GM18909 (cell line): ENCODE measurements at regions not wholly inside any gene's neighbourhood (a gene's known extent, or its start where the extent isn't known, plus 50 kb on each side); places are given as distances from the start of the nearest gene placed in this dataset.
A peak's percentile ranks its signal among the peaks of the same experiment; 100 is the strongest.
"Not testable (repeated sequence)": the region's sequence is repeated elsewhere in the genome, so short reads cannot be mapped to it uniquely, and the experiment has no call there.

Experiments used
- ATAC-seq: cut with Tn5 transposase; IDR thresholded peaks from one replicate; pipeline ENCODE4 v1.9.1; 2021; ENCODE audit warnings: mild to moderate bottlenecking; ENCODE audit not compliant: unreplicated experiment, poor library complexity

GRCh38 chr2:145910416-145910815 is 1390.5 kb upstream of the ZEB2 start:
- ATAC-seq: peak; percentile 60

GRCh38 chr2:145909766-145910165 is 1389.8 kb upstream of the ZEB2 start:
- ATAC-seq: no peak

GRCh38 chr2:145909175-145909755 is 1389.3 kb upstream of the ZEB2 start:
- no peak for ATAC-seq

- no peak for ATAC-seq
Measured at GRCh38 chr2:145906354-145906753, 1386.4 kb upstream of the ZEB2 start.

- ATAC-seq: no peak
Measured at GRCh38 chr2:145905371-145905770, 1385.5 kb upstream of the ZEB2 start.

GRCh38 chr2:145897151-145897550 is 1377.2 kb upstream of the ZEB2 start:
- ATAC-seq: no peak

GRCh38 chr2:145887915-145888314 is 1368.0 kb upstream of the ZEB2 start:
- ATAC-seq: no peak

GRCh38 chr2:145880997-145881396 is 1361.1 kb upstream of the ZEB2 start:
- ATAC-seq: not testable (repeated sequence)

- ATAC-seq: no peak
Measured at GRCh38 chr2:145875016-145875415, 1355.1 kb upstream of the ZEB2 start.

GRCh38 chr2:145874466-145874865 is 1354.5 kb upstream of the ZEB2 start:
- ATAC-seq: no peak

- no peak for ATAC-seq
Measured at GRCh38 chr2:145864501-145864900, 1344.6 kb upstream of the ZEB2 start.

GRCh38 chr2:145861940-145862339 is 1342.0 kb upstream of the ZEB2 start:
- no peak for ATAC-seq

GRCh38 chr2:145860083-145860482 is 1340.2 kb upstream of the ZEB2 start:
- no peak for ATAC-seq

GRCh38 chr2:145855142-145855541 is 1335.2 kb upstream of the ZEB2 start:
- ATAC-seq: no peak

- ATAC-seq: no peak
Measured at GRCh38 chr2:145854039-145854755, 1334.3 kb upstream of the ZEB2 start.

- ATAC-seq: no peak
Measured at GRCh38 chr2:145851730-145852129, 1331.8 kb upstream of the ZEB2 start.

- ATAC-seq: no peak
Measured at GRCh38 chr2:145849466-145849865, 1329.5 kb upstream of the ZEB2 start.

GRCh38 chr2:145846982-145847381 is 1327.1 kb upstream of the ZEB2 start:
- ATAC-seq: no peak

GRCh38 chr2:145845923-145846322 is 1326.0 kb upstream of the ZEB2 start:
- ATAC-seq: no peak

GRCh38 chr2:145845207-145845894 is 1325.4 kb upstream of the ZEB2 start:
- ATAC-seq: no peak

- no peak for ATAC-seq
Measured at GRCh38 chr2:145841973-145842372, 1322.1 kb upstream of the ZEB2 start.

GRCh38 chr2:145836986-145837385 is 1317.1 kb upstream of the ZEB2 start:
- no peak for ATAC-seq
